ENCODE measurements at regions not wholly inside any gene's neighbourhood (a gene's known extent, or its start where the extent isn't known, plus 50 kb on each side); places are given as distances from the start of the nearest gene placed in this dataset.

DNA sequence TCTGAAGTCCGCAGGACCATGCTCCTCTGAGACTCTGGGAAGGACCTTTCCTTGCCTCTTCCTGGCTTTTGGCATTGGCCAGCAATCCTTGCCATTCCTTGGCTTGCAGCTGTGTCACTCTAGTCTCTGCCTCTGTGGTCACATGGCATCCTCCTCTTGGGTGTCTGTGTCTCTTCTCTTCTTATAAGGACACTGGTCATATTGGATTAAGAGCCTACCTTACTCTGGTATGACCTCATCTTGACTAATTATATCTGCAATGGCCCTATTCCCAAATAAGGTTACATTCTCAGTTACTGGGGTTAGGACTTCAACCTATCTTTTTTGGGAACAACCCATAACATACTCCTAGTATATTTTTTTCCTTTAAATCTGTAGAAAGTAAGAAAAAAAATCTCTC is 49.9 kb upstream of the GTSF1L start:
- TF ChIP-seq, protein P1, sequence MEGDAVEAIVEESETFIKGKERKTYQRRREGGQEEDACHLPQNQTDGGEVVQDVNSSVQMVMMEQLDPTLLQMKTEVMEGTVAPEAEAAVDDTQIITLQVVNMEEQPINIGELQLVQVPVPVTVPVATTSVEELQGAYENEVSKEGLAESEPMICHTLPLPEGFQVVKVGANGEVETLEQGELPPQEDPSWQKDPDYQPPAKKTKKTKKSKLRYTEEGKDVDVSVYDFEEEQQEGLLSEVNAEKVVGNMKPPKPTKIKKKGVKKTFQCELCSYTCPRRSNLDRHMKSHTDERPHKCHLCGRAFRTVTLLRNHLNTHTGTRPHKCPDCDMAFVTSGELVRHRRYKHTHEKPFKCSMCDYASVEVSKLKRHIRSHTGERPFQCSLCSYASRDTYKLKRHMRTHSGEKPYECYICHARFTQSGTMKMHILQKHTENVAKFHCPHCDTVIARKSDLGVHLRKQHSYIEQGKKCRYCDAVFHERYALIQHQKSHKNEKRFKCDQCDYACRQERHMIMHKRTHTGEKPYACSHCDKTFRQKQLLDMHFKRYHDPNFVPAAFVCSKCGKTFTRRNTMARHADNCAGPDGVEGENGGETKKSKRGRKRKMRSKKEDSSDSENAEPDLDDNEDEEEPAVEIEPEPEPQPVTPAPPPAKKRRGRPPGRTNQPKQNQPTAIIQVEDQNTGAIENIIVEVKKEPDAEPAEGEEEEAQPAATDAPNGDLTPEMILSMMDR (conservative IDR thresholded peaks at IDR 0.05; ENCODE audit: low read depth, low read length) = no peak
- no peak for TF ChIP-seq EZH2 (IDR thresholded peaks at IDR 0.05; ENCODE audit: borderline replicate concordance, low read depth, low read length, poor library complexity, severe bottlenecking)
- no peaks in the 10 kb centered on the region for H3K9me3 ChIP-seq (ENCODE audit: low read depth, low read length, poor library complexity, severe bottlenecking)
- intact Hi-C loops (cut with micrococcal nuclease; ENCODE audit: unreplicated experiment) = no loop called here
- BruUV-seq (replicated peaks) = no TSS peak
- H3K4me1 ChIP-seq (ENCODE audit: insufficient read depth, low read length, poor library complexity, severe bottlenecking) = no peaks in the 10 kb centered on the region
- H3K4me3 ChIP-seq (ENCODE audit: low read depth, low read length, poor library complexity, severe bottlenecking) = no peak overlapping the region
- no peaks in the 10 kb centered on the region for H3K27me3 ChIP-seq (replicated peaks; ENCODE audit: insufficient read depth, low read depth, low read length, poor library complexity)
- H3K36me3 ChIP-seq (ENCODE audit: insufficient read depth, low read length, poor library complexity, severe bottlenecking) = no peaks in the 10 kb centered on the region
- ChIA-PET POLR2A (ENCODE audit: low non-redundant PET) (no interaction called here), CTCF (no interaction called here)
- no peak for DNase-seq (ENCODE audit: low spot score)
- no peak overlapping the region for H3K27ac ChIP-seq (ENCODE audit: low read depth, low read length, poor library complexity, severe bottlenecking)
